ENCODE measurements at regions not wholly inside any gene's neighbourhood (a gene's known extent, or its start where the extent isn't known, plus 50 kb on each side); places are given as distances from the start of the nearest gene placed in this dataset.

DNA sequence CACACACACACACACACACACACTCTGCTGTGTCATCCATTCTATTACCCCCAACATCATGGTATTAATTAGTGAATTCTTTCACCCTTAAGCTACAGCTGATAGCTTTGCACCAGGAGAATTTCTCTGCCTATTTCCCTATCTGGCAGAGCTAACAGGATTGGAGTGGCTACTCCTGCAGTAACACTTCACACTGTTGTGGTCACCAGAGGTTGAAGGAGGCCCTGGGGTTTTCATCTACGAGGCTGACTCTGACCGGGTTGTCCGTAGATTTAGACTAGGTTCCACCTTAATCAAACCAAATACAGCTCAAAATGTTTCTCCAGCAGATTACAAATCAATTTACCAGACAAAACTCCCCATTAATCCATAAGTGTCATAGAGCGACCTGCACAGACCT lies 69.2 kb upstream of the RIPOR2 start:
- no peak for TF ChIP-seq JUND (IDR thresholded peaks at IDR 0.05; ENCODE audit: low read depth)
- in situ Hi-C loops (cut with HindIII; ENCODE audit: low pct_unique_long_range_greater_than_20kb, low sequenced_read_pairs), result no loop called here
- no peak for DNase-seq (ENCODE audit: low read depth in 1 of 2, low spot score in 1 of 2)

DNA sequence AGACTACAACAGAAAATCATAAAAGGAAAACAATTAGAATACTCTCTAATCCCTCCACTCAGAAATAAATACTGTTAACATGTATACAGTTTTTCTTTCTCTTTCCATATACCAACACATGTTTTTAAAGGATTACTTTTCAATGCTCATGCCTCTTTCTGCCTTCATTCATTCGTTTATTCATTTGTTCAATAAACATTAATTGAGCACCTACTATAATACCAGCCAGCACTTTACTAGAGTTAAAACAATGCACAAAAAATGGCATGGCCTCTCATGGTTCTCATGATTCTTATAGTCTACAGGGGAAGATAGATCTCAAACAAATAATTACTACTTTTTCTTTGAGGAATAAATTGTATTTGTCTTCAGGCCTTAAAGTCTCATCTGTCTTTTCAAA lies 70.3 kb upstream of the RIPOR2 start:
- in situ Hi-C loops (cut with HindIII; ENCODE audit: low pct_unique_long_range_greater_than_20kb, low sequenced_read_pairs), result no loop called here
- no peak for TF ChIP-seq JUND (IDR thresholded peaks at IDR 0.05; ENCODE audit: low read depth)
- DNase-seq (ENCODE audit: low read depth in 1 of 2, low spot score in 1 of 2), result no peak

DNA sequence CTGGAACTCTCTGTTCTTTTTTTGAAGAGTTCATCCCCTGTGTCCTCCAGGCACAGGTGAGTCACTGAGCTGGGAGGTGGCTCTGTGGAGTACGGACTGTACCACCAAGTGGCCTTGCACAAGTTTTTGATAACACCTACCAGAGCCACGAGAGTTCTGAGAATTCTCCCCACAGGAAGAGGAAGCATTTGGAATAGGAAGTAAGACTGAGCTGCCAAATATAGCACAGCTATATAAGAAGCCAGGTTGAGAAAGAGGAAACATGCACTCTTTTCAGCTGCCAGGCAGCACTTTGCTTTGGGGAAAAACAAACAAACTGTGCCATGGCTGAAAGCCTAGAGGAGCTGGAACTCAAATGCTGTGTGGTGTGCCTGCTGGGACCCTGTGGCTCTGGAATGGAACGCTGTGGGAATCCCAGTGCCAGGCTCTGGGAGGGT lies 70.8 kb upstream of the RIPOR2 start:
- in situ Hi-C loops (cut with HindIII; ENCODE audit: low pct_unique_long_range_greater_than_20kb, low sequenced_read_pairs), result no loop called here
- TF ChIP-seq JUND (IDR thresholded peaks at IDR 0.05; ENCODE audit: low read depth), result no peak
- DNase-seq (ENCODE audit: low read depth in 1 of 2, low spot score in 1 of 2), result peak; percentile 23 to 35

DNA sequence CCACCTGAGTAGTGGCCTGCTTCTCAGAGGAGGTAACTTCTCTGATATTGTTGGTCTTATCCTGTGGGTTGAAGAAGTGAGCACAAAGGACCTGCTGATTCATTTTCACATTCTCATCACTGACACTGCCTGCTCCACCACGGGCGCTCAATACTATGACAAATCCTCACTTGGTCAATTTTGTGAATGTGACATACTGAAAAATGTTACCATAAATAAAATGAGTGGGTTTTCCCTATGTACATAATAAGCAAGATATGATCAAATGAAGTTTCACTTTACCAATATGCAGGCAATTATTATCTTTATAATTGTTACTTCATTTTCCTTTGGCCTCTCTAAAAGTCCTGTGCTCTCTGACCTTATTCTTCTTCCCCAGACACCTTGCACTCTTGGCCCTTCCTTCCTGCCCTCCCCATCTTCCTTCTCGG lies 71.5 kb upstream of the RIPOR2 start:
- no peak for DNase-seq (ENCODE audit: low read depth in 1 of 2, low spot score in 1 of 2)
- no peak for TF ChIP-seq JUND (IDR thresholded peaks at IDR 0.05; ENCODE audit: low read depth)
- in situ Hi-C loops (cut with HindIII; ENCODE audit: low pct_unique_long_range_greater_than_20kb, low sequenced_read_pairs), result no loop called here

DNA sequence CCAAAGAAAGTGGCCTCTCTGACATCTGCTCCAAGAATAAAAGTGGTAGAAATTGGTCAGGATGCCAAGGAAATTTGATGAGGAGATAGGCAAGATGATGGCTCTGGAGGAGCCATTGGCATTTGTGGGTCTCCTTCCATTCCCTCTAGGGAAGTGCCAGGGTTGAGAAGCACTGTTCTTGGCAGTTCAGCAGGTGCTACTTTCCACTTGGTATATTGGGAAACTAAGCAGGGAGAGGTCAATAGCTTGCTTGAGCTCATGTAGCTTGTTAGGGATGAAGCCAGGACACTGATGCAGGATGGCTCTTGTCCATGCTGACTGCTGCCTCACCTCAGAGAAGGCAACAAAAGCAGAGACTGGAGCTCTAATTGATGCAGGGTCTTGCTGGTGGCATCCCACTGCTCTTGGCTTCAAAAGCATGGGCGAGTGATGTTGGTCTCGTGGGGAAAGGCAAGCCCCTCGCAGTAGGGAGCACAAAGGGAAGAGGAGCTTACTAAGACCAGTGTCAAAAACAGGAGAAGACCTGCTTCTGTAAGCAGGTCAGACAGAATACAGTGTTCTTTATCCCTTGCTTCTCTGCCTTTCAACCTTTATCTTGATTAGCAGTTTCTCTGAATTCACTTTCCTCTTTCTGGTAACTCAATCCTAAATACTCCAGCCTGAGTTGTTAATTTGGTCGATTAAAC lies 73.1 kb upstream of the RIPOR2 start:
- in situ Hi-C loops (cut with HindIII; ENCODE audit: low pct_unique_long_range_greater_than_20kb, low sequenced_read_pairs), result no loop called here
- TF ChIP-seq JUND (IDR thresholded peaks at IDR 0.05; ENCODE audit: low read depth), result no peak
- DNase-seq (ENCODE audit: low read depth in 1 of 2, low spot score in 1 of 2), result no peak

DNA sequence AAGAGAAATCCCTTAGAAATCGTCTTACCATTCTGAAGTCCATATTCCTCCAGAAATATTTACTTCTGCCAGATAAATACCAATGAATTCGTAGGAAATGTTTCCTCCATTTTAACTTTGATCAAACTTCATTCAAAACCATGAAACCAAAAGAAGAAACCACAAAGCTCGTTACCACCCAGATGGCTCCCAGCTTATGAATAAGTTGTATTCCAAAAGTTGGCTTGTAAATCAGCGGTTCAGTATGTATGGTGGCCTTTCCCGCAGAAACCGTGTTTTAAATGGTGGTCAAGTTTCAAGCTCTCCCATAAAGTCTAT lies 73.6 kb upstream of the RIPOR2 start:
- in situ Hi-C loops (cut with HindIII; ENCODE audit: low pct_unique_long_range_greater_than_20kb, low sequenced_read_pairs), result no loop called here
- TF ChIP-seq JUND (IDR thresholded peaks at IDR 0.05; ENCODE audit: low read depth), result no peak
- no peak for DNase-seq (ENCODE audit: low read depth in 1 of 2, low spot score in 1 of 2)

DNA sequence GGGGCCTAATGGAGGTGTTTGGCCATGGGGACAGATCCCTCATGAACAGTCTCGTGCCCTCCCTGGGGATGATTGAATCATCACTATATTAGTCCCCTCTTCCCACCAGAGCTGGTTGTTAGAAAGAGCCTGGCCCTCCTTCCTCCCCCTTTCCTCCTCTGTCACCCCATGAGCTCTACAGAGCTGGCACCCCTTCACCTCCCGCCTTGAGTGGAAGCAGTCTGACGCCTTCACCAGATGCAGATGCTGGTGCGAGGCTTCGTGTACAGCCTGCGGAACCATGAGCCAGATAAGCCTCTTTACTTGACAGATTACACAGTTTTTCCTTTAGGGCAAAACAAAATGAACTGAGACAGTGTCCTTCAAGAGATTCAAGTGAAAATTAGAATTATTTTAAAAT lies 74.4 kb upstream of the RIPOR2 start:
- in situ Hi-C loops (cut with HindIII; ENCODE audit: low pct_unique_long_range_greater_than_20kb, low sequenced_read_pairs), result no loop called here
- no peak for DNase-seq (ENCODE audit: low read depth in 1 of 2, low spot score in 1 of 2)
- TF ChIP-seq JUND (IDR thresholded peaks at IDR 0.05; ENCODE audit: low read depth), result no peak

DNA sequence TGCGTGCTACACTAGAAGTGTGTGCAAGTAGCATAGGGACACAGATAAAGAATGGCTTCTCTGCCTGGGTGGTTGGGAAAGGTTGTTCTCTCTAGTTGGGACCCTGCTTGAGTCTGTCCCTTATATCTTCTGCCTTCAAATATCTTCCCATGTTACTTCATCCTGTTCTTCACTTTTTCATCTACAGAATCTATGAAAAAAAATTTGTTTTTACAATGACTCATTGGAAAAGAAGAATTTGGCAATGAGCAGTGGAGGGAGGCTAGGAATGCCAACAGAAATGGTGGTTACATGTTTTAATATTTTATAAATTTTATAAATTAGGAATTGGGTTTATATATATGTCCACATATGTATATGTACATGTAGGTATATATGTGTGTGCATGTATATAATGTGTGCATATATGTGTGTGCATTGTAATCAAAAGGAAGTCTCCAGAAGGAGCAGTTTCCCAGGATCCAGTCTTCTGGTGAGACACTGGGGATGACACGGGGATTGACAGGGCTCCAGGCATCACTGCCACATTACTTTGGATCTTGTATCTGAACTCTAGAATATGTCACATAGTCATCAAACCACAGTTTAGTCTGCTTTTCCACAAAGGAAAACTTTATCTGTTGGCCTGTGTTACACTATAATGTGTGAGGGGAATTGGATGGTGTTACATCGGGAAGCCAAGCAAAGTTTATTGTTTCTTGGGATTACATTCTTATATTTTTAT lies 75.3 kb upstream of the RIPOR2 start:
- no peak for DNase-seq (ENCODE audit: low read depth in 1 of 2, low spot score in 1 of 2)
- in situ Hi-C loops (cut with HindIII; ENCODE audit: low pct_unique_long_range_greater_than_20kb, low sequenced_read_pairs), result no loop called here
- no peak for TF ChIP-seq JUND (IDR thresholded peaks at IDR 0.05; ENCODE audit: low read depth)

DNA sequence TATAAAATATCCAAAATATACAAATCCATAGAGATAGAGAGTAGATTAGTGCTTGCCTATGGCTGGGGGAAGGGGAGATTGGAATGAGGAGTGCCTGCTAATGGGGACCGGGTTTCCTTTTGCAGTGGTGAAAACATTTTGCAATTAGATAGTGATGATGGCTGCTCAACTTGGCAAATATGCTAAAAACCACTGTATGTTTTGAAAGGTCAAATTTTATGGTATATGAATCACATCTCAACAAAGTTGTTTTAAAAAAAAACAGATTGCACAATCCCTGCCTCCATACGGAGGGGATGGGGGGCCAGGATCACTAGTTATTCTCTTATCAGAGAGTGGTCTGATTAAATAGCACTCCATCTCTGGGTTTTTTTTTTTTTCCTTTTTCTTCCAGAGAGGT lies 76.9 kb upstream of the RIPOR2 start:
- DNase-seq (ENCODE audit: low read depth in 1 of 2, low spot score in 1 of 2), result no peak
- in situ Hi-C loops (cut with HindIII; ENCODE audit: low pct_unique_long_range_greater_than_20kb, low sequenced_read_pairs), result no loop called here
- TF ChIP-seq JUND (IDR thresholded peaks at IDR 0.05; ENCODE audit: low read depth), result no peak

DNA sequence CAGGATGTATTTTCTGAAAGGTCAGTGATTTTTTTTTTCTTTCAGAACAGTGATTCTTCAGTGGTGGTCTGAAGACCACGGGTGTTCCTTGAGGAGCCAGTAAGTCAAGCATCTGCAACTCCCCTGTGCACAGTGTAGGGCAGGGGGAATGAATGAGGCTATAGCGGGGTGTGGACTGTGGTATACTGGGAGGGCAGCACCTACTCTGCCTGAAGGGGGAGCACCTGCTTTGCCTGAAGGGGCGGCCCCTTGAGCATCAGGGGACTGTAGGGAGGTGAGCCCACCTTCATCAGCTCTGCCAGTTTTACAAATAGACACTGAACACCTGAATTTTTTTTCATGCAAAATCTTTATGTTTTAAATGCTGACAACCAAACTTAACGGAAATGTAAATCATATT lies 77.5 kb upstream of the RIPOR2 start:
- in situ Hi-C loops (cut with HindIII; ENCODE audit: low pct_unique_long_range_greater_than_20kb, low sequenced_read_pairs), result no loop called here
- DNase-seq (ENCODE audit: low read depth in 1 of 2, low spot score in 1 of 2), result no peak
- TF ChIP-seq JUND (IDR thresholded peaks at IDR 0.05; ENCODE audit: low read depth), result no peak

DNA sequence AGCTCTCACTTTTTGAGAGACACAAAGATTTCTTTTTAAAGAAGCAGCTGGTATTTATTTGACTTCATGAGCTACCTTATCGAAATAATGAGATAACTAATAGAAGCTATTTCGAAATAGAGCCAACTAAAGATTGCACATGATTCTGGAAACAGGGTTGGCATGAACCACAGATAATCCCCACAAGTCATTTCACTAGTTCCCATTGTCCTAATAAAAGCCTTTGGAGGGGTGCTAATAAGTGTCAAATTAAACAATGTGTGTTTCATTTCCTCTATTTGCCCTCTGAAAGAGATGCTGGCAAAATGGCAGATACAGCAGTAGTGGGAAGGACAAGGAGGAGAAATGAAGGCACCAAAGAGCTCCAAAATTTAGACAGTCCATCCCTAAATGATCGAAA lies 78.6 kb upstream of the RIPOR2 start:
- TF ChIP-seq JUND (IDR thresholded peaks at IDR 0.05; ENCODE audit: low read depth), result no peak
- in situ Hi-C loops (cut with HindIII; ENCODE audit: low pct_unique_long_range_greater_than_20kb, low sequenced_read_pairs), result no loop called here
- DNase-seq (ENCODE audit: low read depth in 1 of 2, low spot score in 1 of 2), result no peak

DNA sequence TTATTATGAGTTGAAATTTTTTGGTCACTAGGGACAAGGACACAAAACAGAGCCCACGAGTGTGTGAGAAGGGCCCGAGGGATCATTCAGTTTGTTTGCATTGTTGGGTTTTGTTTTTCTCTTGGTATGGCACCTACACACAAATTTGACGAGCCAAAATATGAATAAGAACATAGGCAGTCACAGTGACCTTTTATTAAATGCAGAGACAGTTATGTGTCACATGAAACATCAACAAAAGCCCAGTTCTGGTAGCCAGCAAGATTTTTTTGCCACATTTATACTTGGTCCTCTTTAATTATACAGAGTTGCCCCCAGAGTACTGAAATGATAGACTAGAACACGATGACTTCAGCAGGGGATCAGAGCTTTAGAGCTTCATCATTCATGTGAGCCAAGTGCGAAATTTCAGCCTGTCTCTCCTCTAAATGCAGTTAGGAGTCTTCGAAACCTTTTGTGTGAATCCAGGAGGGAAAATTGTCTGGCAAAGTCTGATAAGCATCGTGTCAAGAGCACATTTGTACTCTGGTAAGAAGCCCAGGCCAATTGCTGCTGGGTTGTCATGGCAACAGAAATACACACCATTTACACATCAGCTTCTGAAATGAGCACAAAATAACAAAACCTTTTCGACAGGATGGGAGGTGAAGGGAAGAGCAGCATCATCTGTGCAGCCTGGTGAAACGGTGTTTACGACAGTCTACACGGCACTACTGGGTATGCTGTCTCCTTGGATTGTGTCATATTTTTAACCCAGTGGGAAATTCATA lies 79.2 kb upstream of the RIPOR2 start:
- TF ChIP-seq JUND (IDR thresholded peaks at IDR 0.05; ENCODE audit: low read depth), result no peak
- no peak for DNase-seq (ENCODE audit: low read depth in 1 of 2, low spot score in 1 of 2)
- in situ Hi-C loops (cut with HindIII; ENCODE audit: low pct_unique_long_range_greater_than_20kb, low sequenced_read_pairs), result no loop called here

Data from T47D (cell line).